Epithelial cell of proximal tubule (primary cell): ENCODE measurements at regions not wholly inside any gene's neighbourhood (a gene's known extent, or its start where the extent isn't known, plus 50 kb on each side); places are given as distances from the start of the nearest gene placed in this dataset.

ENCODE experiments used
- DNase-seq: peaks from one replicate; pipeline ENCODE4 v3.0.0-alpha.2; 2011; ENCODE audit warnings: low read depth
- H3K4me3 ChIP-seq: 2 replicates; pipeline ENCODE4 v1.5.1; 2011; ENCODE audit warnings: low read depth, mild to moderate bottlenecking, low read length
- CTCF ChIP-seq: conservative IDR thresholded peaks from 2 replicates; pipeline ENCODE4 v1.5.1; 2012; ENCODE audit warnings: low read depth, mild to moderate bottlenecking, low read length

GRCh38 chr5:4704951-4705350, 435.2 kb upstream of the ADAMTS16 start:
- TF ChIP-seq CTCF = no peak
- no peak overlapping the region for H3K4me3 ChIP-seq
- no peak for DNase-seq

GRCh38 chr5:4716781-4717180, 423.3 kb upstream of the ADAMTS16 start:
- TF ChIP-seq CTCF = no peak
- H3K4me3 ChIP-seq = no peak overlapping the region
- no peak for DNase-seq

GRCh38 chr5:4717446-4717845, 422.7 kb upstream of the ADAMTS16 start:
- no peak for TF ChIP-seq CTCF
- DNase-seq = no peak
- H3K4me3 ChIP-seq = no peak overlapping the region

- no peak for TF ChIP-seq CTCF
- no peak for DNase-seq
- no peak overlapping the region for H3K4me3 ChIP-seq
Observed at GRCh38 chr5:4720831-4721230, 419.3 kb upstream of the ADAMTS16 start.

GRCh38 chr5:4722886-4723285, 417.2 kb upstream of the ADAMTS16 start:
- DNase-seq = no peak
- H3K4me3 ChIP-seq = no peak overlapping the region
- no peak for TF ChIP-seq CTCF

GRCh38 chr5:4725594-4725993, 414.5 kb upstream of the ADAMTS16 start:
- no peak for TF ChIP-seq CTCF
- no peak for DNase-seq
- no peak overlapping the region for H3K4me3 ChIP-seq

- no peak overlapping the region for H3K4me3 ChIP-seq
- no peak for DNase-seq
- TF ChIP-seq CTCF = no peak
Observed at GRCh38 chr5:4730279-4730678, 409.9 kb upstream of the ADAMTS16 start.
